GM13976 (cell line): ENCODE measurements at regions not wholly inside any gene's neighbourhood (a gene's known extent, or its start where the extent isn't known, plus 50 kb on each side); places are given as distances from the start of the nearest gene placed in this dataset.

ENCODE experiments used
- DNase-seq: peaks from one replicate; pipeline ENCODE4 v3.0.0; 2012; ENCODE audit warnings: low spot score
- CTCF ChIP-seq: IDR thresholded peaks from 2 replicates; pipeline ENCODE4 v1.5.1; 2012; ENCODE audit warnings: borderline replicate concordance, mild to moderate bottlenecking; ENCODE audit not compliant: insufficient read depth; ENCODE audit errors: extremely low read depth, missing control alignments, control extremely low read depth
- in situ Hi-C: fragments of 300-500 bp; cut with MboI; formaldehyde crosslinking; loops from one replicate; pipeline ENCODE4 v1.12.0; 2022; ENCODE audit warnings: low sequenced_read_pairs, mixed read lengths, inconsistent platforms; ENCODE audit not compliant: unreplicated experiment

- TF ChIP-seq CTCF = no peak
- no peak for DNase-seq
- in situ Hi-C loops = no loop called here
Measured at GRCh38 chr5:71862507-71863060, 143.5 kb downstream of the CARTPT start.

- in situ Hi-C loops = no loop called here
- no peak for TF ChIP-seq CTCF
- DNase-seq = no peak
Measured at GRCh38 chr5:71864730-71865601, 145.9 kb downstream of the CARTPT start.

GRCh38 chr5:71865665-71866320 lies 146.7 kb downstream of the CARTPT start:
- in situ Hi-C loops = no loop called here
- DNase-seq = no peak
- no peak for TF ChIP-seq CTCF

- DNase-seq = no peak
- in situ Hi-C loops = no loop called here
Measured at GRCh38 chr5:71872311-71872864, 153.3 kb downstream of the CARTPT start.

GRCh38 chr5:71873191-71873591 lies 154.1 kb downstream of the CARTPT start:
- no peak for TF ChIP-seq CTCF
- in situ Hi-C loops = no loop called here
- no peak for DNase-seq

More at GRCh38 chr5:71872311-71872864, 153.3 kb downstream of the CARTPT start:
- TF ChIP-seq CTCF = no peak

GRCh38 chr5:71874521-71874920 lies 155.4 kb downstream of the CARTPT start:
- DNase-seq = no peak
- TF ChIP-seq CTCF = no peak
- in situ Hi-C loops = no loop called here
